Ecto neural progenitor cell (in vitro differentiated cells): ENCODE measurements at regions not wholly inside any gene's neighbourhood (a gene's known extent, or its start where the extent isn't known, plus 50 kb on each side); places are given as distances from the start of the nearest gene placed in this dataset.

Source experiments
- DNase-seq: peaks from one replicate; pipeline ENCODE4 v3.0.0-alpha.2; 2018; ENCODE audit warnings: low spot score

- no peak for DNase-seq
Measured at GRCh38 chr12:111196532-111196931, 172.4 kb downstream of the PHETA1 start.

- no peak for DNase-seq
Measured at GRCh38 chr12:111195316-111195715, 173.6 kb downstream of the PHETA1 start.

GRCh38 chr12:111194703-111195051 lies 174.2 kb downstream of the PHETA1 start:
- DNase-seq, result no peak

GRCh38 chr12:111193977-111194702 lies 174.8 kb downstream of the PHETA1 start:
- DNase-seq, result no peak

GRCh38 chr12:111193496-111193895 lies 175.4 kb downstream of the PHETA1 start:
- DNase-seq, result no peak

- no peak for DNase-seq
Measured at GRCh38 chr12:111193067-111193466, 175.8 kb downstream of the PHETA1 start.

- DNase-seq, result no peak
Measured at GRCh38 chr12:111192647-111193046, 176.2 kb downstream of the PHETA1 start.

GRCh38 chr12:111190741-111191526 lies 178.0 kb downstream of the PHETA1 start:
- DNase-seq, result no peak

DNA sequence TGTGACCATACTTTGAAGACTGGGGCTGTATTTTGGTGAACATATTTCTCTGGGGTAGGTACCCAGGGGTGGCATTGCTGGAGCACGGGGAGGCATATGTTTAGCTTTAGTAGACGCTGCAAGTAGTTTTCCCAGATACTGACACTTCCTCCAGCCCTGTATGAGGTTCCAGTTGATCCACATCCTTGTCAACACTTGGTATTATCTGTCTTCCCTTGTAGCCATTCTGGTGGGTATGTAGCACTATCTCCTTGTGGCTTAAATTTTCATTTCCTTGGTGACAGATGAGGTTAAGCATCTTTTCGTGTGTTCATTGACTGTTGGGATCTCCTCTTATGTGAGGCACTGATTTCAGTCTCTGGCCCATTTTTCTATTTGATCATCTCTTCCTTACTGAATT lies 179.1 kb downstream of the PHETA1 start:
- no peak for DNase-seq

DNA sequence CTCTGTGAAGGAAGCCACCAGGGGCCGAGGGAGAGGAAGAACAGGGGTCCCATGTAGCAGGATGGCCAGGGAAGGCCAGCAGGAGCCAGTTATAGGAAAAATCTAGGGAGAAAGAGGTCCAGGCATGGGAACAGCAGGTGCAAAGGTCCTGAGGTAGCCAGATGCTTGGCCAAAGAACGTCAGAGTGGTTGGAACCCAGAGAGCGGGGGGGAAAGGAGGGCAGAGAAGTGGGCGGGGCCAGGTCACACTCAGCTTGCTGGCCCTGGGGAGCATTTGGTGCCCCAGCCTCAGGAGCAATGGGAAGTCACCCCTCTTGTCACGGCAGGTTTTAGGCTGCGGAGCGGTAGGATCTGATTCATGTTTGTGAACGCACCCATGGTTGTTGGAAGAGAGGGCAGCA lies 180.5 kb downstream of the PHETA1 start:
- DNase-seq, result no peak

DNA sequence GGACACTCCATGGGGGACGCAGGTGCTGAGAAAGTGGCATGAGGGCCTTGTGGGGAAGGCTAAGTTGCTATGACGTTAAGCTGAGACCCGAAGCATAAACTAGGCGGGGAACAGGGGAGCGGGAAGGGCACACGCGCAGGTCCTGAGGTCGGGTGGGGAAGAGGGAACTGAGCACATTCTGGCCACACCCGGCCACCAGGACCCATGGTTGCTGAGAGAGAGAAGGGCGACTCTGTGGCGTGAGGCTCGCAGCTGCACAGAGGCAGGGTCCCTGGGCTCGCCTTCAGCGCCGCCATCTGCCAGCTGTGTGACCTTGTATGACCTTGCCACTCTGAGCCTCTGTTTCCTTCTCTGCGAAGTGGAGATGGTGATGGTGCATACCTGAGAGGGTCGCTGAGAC lies 182.5 kb downstream of the PHETA1 start:
- DNase-seq, result no peak

DNA sequence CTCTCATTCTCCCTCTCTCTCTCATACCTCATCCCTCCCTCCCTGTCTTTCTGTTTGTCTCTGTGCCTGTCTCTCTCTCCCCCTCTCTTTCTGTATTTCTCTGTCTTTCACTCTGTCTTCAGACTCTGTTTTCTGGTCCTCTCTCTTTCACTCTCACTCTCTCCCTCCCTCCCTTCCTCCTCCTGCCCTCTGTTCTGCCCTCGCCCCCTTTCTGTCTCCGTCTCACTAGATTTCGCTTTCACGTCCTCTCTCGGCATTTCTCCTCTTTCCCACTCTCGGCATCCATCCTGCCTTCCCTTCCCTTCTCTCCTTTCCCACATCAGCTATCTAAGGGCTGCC lies 183.0 kb downstream of the PHETA1 start:
- no peak for DNase-seq

DNA sequence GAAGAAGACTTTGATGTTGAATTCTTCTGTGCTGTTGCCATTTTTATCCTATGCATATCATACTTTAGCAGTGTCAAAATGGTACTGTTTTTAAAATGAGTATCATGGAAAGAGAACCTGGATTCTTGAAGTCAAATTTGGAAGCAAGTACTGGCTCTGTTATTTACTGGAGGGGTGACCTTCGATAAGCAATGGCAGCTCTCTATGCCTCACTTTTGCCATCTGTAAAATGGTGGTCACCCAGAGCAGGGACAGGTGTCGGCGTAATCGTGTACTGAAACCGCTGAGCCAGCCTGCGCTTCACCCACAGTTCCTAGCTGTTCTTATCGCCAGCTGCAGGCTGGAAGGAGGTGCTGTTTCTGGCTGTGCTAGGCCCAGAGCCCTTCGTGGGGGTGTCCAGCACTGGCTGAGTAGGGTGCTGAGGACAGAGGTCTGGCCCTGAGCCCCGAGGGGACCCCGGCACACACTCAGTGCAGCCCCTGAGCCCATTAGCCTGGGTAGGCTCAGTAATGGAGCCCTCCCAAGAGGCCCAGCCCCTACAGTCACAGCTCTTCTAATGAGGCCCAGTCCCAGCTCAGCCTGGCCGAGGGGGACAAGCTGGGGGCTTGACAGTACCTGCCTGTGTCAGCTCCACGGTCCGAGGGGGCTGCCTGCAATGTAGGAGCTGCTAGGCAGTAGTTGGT lies 183.5 kb downstream of the PHETA1 start:
- DNase-seq, result no peak

- DNase-seq, result no peak
Measured at GRCh38 chr12:111184161-111184560, 184.7 kb downstream of the PHETA1 start.

GRCh38 chr12:111183094-111183493 lies 185.8 kb downstream of the PHETA1 start:
- DNase-seq, result no peak

DNA sequence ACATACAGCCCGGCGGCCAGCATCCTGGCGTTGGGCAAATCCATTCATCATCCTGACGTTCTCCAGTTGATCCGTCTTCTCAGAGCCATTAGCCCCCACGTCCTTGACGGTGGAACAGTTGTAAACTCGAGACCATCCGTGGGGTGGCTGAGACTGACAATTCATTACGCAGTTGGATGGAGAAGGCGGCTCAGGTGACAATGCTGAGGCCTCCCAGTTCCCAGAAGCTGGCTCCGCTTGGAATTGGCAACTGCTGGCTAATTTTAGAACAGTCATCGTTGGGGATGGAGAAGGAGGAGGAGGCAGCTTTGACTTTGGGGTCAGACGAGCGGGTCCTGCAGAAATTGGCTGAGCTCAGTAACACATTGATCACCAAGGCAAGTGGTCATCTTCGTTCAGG lies 186.5 kb downstream of the PHETA1 start:
- no peak for DNase-seq

GRCh38 chr12:111181143-111181726 lies 187.7 kb downstream of the PHETA1 start:
- DNase-seq, result no peak

DNA sequence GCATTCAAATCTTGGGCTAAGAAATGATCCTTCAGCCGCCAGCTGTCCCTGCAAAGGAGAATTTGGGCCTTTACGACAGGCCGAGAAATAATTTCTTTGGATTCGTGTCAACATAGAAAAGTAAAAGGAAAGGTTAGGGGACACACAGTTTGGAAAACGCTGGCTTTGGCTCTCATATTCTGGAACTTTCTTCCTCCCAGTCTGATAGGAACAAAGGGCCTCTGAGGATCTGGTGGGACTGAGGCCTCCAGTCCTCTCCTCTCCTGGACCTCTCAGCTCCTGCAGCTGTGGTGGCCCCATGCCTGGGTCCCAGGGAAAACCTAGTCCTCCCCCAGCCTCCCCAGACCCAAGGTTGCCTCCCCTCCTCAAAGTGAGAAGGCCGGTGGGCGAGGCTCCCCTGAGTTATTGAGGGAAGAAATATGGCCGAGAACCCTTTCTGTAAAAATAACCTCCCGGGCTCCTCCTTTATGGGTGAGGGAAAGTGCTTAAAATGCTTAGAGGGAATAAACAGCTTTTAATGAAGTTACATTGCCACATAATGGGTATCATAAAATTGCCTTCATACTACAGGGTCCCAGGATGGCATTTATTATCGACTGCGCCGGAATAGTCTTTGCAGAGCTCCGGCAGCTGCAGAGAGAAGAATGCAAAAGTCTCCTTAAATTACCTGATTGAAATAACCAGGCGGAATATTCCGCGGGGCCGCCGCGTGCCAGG lies 188.3 kb downstream of the PHETA1 start:
- DNase-seq, result no peak

GRCh38 chr12:111178181-111179081 lies 190.5 kb downstream of the PHETA1 start:
- no peak for DNase-seq

DNA sequence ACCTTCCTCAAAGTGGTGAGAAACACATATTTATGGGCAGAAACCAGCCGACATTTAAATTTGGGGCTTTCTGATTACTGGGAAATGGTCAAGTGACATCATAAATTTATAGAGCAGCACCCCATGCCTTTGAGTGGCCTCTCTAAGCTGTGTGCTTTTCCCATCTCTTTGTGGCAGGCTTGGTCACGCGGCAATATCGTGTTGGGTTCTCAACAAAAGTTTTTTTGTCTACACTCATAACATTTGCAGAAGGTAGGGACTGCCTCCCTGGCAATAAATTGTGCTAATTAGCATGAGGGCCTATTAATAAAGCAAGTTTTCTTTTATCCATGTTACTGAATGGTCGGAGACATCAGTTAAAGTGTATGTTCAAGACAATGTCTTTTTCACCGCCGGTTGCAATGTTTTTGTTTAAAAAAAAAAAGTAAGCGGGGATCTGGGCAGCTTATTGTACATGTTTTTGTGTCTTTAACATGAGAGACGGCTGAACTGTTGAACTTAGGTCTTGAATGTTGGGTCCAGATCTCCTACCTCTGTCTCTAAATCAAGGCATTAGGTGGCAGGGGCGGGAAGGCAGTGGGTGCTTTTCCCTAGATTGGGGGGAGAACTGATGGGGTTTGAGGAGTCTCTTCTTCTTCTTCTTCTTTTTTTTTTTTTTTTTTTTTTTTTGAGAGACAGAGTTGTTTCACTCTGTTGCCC lies 193.3 kb downstream of the PHETA1 start:
- no peak for DNase-seq

DNA sequence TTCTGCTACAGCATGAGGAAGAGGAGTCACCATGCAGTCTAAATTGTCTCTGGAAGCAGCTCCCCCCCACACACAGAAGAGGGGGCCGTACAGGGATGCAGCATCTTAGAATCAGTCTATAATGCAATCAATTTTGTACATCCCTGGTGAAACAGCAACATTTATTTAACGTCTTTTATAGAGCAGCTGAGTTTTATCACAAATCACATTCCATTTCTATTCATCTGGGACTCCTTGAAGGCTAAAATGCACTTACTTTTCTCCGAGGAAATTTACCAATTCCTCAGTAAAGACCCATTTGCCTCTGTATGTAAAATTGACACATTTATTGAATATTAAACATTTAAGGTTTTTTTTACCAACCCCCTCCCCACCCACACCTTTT lies 193.9 kb downstream of the PHETA1 start:
- no peak for DNase-seq
